HAP-1 (cell line): ENCODE measurements at regions not wholly inside any gene's neighbourhood (a gene's known extent, or its start where the extent isn't known, plus 50 kb on each side); places are given as distances from the start of the nearest gene placed in this dataset.

Experiments
- DNase-seq, 2 experiments: peaks; one replicate each; pipeline ENCODE4 v3.0.0-alpha.2; 2016 to 2020; ENCODE audit warnings: low spot score in 2 of 2
- H3K27me3 ChIP-seq: fragments of 250-450 bp; sonication (Bioruptor Pico); 2 replicates; pipeline ENCODE4 v1.5.1; 2020; ENCODE audit warnings: low read depth, mild to moderate bottlenecking, moderate library complexity
- H3K36me3 ChIP-seq: fragments of 250-450 bp; sonication (Bioruptor Pico); replicated peaks from 2 replicates; pipeline ENCODE4 v1.5.1; 2020; ENCODE audit warnings: mild to moderate bottlenecking
- H3K4me1 ChIP-seq: fragments of 250-450 bp; sonication (Bioruptor Pico); 2 replicates; pipeline ENCODE4 v1.5.1; 2020; ENCODE audit warnings: mild to moderate bottlenecking
- H3K4me3 ChIP-seq: fragments of 250-450 bp; sonication (Bioruptor Pico); 2 replicates; pipeline ENCODE4 v1.5.1; 2020; ENCODE audit warnings: mild to moderate bottlenecking, moderate library complexity
- H3K9me3 ChIP-seq: fragments of 250-450 bp; sonication (Bioruptor Pico); 2 replicates; pipeline ENCODE4 v1.5.1; 2020; ENCODE audit warnings: mild to moderate bottlenecking, moderate library complexity
- in situ Hi-C: fragments of 300-500 bp; cut with MboI; formaldehyde crosslinking; loops from 3 replicates; pipeline ENCODE4 v1.14.3; 2020; ENCODE audit warnings: low sequenced_read_pairs, inconsistent platforms, mixed read lengths

DNA sequence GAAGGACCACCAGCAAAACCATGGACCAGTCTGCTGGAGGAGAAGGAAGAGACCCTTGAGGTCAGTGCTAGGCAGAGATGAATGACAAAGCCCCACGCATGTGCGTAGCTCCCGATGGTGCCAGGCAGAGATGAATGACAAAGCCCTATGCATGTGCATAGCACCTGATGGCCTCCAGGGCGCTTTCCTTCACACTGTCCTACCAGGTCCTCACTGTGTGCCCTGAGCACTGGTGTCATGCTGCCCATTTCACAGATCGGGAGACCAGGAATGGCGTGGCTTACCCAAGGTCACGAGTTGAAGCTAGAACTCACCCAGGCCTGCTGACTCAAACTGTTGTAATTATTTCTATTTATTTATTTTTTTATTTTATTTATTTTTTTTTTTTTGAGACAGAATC is 149.6 kb downstream of the KATNIP start:
- no peak for DNase-seq
- no peaks in the 10 kb centered on the region for H3K9me3 ChIP-seq
- H3K4me1 ChIP-seq: no peaks in the 10 kb centered on the region
- H3K27me3 ChIP-seq: no peaks in the 10 kb centered on the region
- in situ Hi-C loops: no loop called here
- H3K4me3 ChIP-seq: no peak overlapping the region
- H3K36me3 ChIP-seq: no peaks in the 10 kb centered on the region

GRCh38 chr16:27700304-27700995 is 150.5 kb downstream of the KATNIP start:
- no peaks in the 10 kb centered on the region for H3K9me3 ChIP-seq
- H3K27me3 ChIP-seq: no peaks in the 10 kb centered on the region
- no peaks in the 10 kb centered on the region for H3K36me3 ChIP-seq
- no peak overlapping the region for H3K4me3 ChIP-seq
- no peak for DNase-seq
- H3K4me1 ChIP-seq: no peaks in the 10 kb centered on the region
- in situ Hi-C loops: no loop called here

GRCh38 chr16:27701381-27701780 is 151.4 kb downstream of the KATNIP start:
- Histone ChIP-seq H3K36me3 (no peaks in the 10 kb centered on the region), H3K4me3 (no peak overlapping the region), H3K27me3 (no peaks in the 10 kb centered on the region), H3K9me3 (no peaks in the 10 kb centered on the region), H3K4me1 (no peaks in the 10 kb centered on the region)
- DNase-seq: no peak
- in situ Hi-C loops: no loop called here

- Histone ChIP-seq H3K36me3 (no peaks in the 10 kb centered on the region), H3K27me3 (no peaks in the 10 kb centered on the region), H3K9me3 (no peaks in the 10 kb centered on the region), H3K4me3 (no peak overlapping the region), H3K4me1 (no peaks in the 10 kb centered on the region)
- DNase-seq: no peak
- in situ Hi-C loops: no loop called here
Measured at GRCh38 chr16:27703121-27703520, 153.2 kb downstream of the KATNIP start.

GRCh38 chr16:27703545-27703944 is 153.6 kb downstream of the KATNIP start:
- no peaks in the 10 kb centered on the region for H3K36me3 ChIP-seq
- H3K9me3 ChIP-seq: no peaks in the 10 kb centered on the region
- no peak overlapping the region for H3K4me3 ChIP-seq
- no peak for DNase-seq
- H3K4me1 ChIP-seq: no peaks in the 10 kb centered on the region
- H3K27me3 ChIP-seq: no peaks in the 10 kb centered on the region
- in situ Hi-C loops: no loop called here

DNA sequence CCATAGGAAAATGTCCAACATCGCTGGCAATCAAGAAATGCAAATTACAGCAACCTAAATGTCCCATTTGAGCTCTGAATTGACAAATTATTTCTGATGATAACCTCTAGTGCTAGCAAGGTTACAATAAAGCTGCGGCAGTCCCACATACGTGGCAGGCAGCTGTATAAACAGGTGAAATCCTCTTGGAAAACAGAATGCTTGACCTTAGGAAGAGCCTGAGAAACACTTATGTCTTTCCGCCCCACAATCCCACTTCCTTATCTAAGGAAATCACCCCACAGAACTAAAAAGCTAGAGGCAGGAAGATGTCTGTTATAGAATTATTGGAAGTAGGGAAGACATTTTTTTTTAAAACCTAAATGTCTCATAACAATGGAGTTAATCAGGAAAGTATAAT is 154.3 kb downstream of the KATNIP start:
- Histone ChIP-seq H3K9me3 (no peaks in the 10 kb centered on the region), H3K4me1 (no peaks in the 10 kb centered on the region), H3K36me3 (no peaks in the 10 kb centered on the region), H3K4me3 (no peak overlapping the region), H3K27me3 (no peaks in the 10 kb centered on the region)
- in situ Hi-C loops: no loop called here
- DNase-seq: no peak

DNA sequence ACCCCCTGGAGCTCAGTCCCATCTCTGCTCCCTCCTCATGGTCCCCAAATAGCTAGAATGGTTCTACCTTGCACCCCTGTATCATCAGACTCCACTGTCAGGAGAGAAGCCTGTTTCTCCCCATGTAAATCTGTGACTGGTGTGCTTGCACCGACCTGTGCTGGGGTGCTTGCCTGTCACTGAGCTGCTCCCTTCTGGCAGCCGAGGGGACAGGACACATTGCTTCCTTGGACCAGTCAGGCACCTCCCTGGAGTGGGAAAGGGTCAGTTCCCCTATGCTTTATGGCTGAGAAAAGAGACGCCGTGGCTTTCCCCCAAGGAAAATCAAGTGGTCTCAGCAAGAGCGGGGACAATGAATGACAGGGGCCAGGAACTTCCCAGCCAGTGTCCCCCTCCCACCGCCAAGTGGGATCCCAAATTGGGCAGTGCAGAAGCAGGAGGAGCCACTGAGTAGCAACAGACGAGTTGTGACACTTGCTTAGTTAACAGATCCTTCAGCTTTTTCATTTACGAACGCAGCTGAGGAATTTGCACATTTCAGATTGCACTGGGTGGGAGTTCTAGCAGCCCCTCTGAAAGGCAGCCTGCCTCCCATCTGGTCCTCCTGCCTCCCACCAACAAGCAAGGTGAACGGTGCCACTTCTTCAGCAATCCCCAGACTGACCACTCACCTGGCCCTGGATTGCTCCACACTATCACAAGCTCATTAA is 156.4 kb downstream of the KATNIP start:
- H3K4me3 ChIP-seq: no peak overlapping the region
- in situ Hi-C loops: no loop called here
- no peaks in the 10 kb centered on the region for H3K27me3 ChIP-seq
- H3K9me3 ChIP-seq: no peaks in the 10 kb centered on the region
- no peaks in the 10 kb centered on the region for H3K4me1 ChIP-seq
- no peak for DNase-seq
- no peaks in the 10 kb centered on the region for H3K36me3 ChIP-seq

- in situ Hi-C loops: no loop called here
- H3K9me3 ChIP-seq: no peaks in the 10 kb centered on the region
- H3K36me3 ChIP-seq: no peaks in the 10 kb centered on the region
- DNase-seq: no peak
- H3K4me1 ChIP-seq: no peaks in the 10 kb centered on the region
- H3K4me3 ChIP-seq: no peak overlapping the region
- H3K27me3 ChIP-seq: no peaks in the 10 kb centered on the region
Measured at GRCh38 chr16:27706866-27707685, 157.1 kb downstream of the KATNIP start.

DNA sequence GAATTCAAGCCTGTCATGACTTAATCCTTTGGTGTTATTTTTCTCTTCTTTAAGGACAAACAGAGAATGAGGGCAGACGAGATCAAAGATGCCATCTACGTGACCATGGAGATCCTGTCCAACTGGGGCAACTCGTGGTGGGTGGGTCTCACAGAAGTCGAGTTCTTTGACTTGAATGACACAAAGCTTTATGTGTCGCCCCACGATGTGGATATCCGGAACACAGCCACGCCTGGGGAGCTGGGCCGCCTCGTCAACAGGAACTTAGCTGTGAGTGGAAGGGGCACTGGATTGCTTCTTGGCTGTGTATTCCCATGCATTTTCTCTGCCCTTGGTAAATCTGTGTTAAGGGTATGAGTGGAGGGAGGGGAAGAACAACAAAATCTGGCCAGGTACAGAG is 158.7 kb downstream of the KATNIP start:
- H3K4me1 ChIP-seq: no peaks in the 10 kb centered on the region
- in situ Hi-C loops: no loop called here
- no peak overlapping the region for H3K4me3 ChIP-seq
- DNase-seq: no peak
- H3K9me3 ChIP-seq: no peaks in the 10 kb centered on the region
- H3K36me3 ChIP-seq: no peaks in the 10 kb centered on the region
- H3K27me3 ChIP-seq: no peaks in the 10 kb centered on the region

DNA sequence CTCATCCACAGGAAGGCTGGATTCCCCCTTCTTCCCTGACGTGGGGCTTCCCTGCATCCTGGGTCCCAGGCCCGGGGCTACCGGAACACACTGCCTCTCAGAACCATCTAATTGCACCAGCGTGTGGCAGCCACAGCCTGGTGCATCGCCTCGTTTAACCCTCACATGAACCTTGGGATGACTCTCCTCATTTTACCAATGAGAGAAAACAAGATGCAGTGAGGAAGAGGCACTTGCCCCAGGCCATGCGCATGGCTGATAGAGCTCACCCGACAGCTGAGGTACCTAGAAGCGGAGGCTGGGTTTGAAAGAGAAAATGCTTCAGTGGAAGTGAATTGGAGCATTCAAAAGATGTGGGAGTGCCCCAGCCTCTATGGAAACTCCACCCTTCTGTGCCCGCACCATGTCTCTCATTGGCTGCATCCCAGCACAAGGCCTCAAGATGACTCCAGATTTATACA is 162.3 kb downstream of the KATNIP start:
- H3K27me3 ChIP-seq: no peaks in the 10 kb centered on the region
- peak in 1 of 2 experiments; percentile 12 for DNase-seq
- in situ Hi-C loops: no loop called here
- H3K4me1 ChIP-seq: no peaks in the 10 kb centered on the region
- H3K4me3 ChIP-seq: no peak overlapping the region
- no peaks in the 10 kb centered on the region for H3K9me3 ChIP-seq
- no peaks in the 10 kb centered on the region for H3K36me3 ChIP-seq

- H3K36me3 ChIP-seq: no peaks in the 10 kb centered on the region
- no peak for DNase-seq
- no peaks in the 10 kb centered on the region for H3K9me3 ChIP-seq
- peaks cover 2% of the 10 kb centered on the region for H3K4me1 ChIP-seq
- H3K27me3 ChIP-seq: no peaks in the 10 kb centered on the region
- in situ Hi-C loops: no loop called here
- H3K4me3 ChIP-seq: no peak overlapping the region
Measured at GRCh38 chr16:27717726-27718125, 167.8 kb downstream of the KATNIP start.

- DNase-seq: peak in 1 of 2 experiments; percentile 44
Measured at GRCh38 chr16:27718201-27719105, 168.5 kb downstream of the KATNIP start.

GRCh38 chr16:27719106-27719445 is 169.1 kb downstream of the KATNIP start:
- no peak overlapping the region for H3K4me3 ChIP-seq
- no peaks in the 10 kb centered on the region for H3K9me3 ChIP-seq
- no peak for DNase-seq
- no peaks in the 10 kb centered on the region for H3K36me3 ChIP-seq
- peaks cover 2% of the 10 kb centered on the region for H3K4me1 ChIP-seq
- H3K27me3 ChIP-seq: no peaks in the 10 kb centered on the region
- in situ Hi-C loops: no loop called here

More at GRCh38 chr16:27718201-27719105, 168.5 kb downstream of the KATNIP start:
- no peaks in the 10 kb centered on the region for H3K27me3 ChIP-seq
- H3K4me3 ChIP-seq: no peak overlapping the region
- H3K4me1 ChIP-seq: peaks cover 2% of the 10 kb centered on the region
- no peaks in the 10 kb centered on the region for H3K9me3 ChIP-seq
- in situ Hi-C loops: no loop called here
- no peaks in the 10 kb centered on the region for H3K36me3 ChIP-seq
